Ishikawa (cell line): ENCODE measurements at regions not wholly inside any gene's neighbourhood (a gene's known extent, or its start where the extent isn't known, plus 50 kb on each side); places are given as distances from the start of the nearest gene placed in this dataset.

Experiments
- CREB1 ChIP-seq: IDR thresholded peaks from 2 replicates; pipeline ENCODE4 v1.6.1; 2012; ENCODE audit warnings: low read depth
- EP300 ChIP-seq: IDR thresholded peaks from 2 replicates; pipeline ENCODE4 v1.6.1; 2012; ENCODE audit warnings: borderline replicate concordance
- RAD21 ChIP-seq: IDR thresholded peaks from 2 replicates; pipeline ENCODE4 v1.6.1; 2012; ENCODE audit warnings: low read depth
- REST ChIP-seq: IDR thresholded peaks from 2 replicates; pipeline ENCODE4 v1.6.1; 2012; ENCODE audit warnings: low read depth, mild to moderate bottlenecking
- TEAD4 ChIP-seq: IDR thresholded peaks from 2 replicates; pipeline ENCODE4 v1.6.1; 2012
- ZBTB7A ChIP-seq: IDR thresholded peaks from 2 replicates; pipeline ENCODE4 v1.6.1; 2012; ENCODE audit warnings: low read depth
- TF ChIP-seq, protein P1 (sequence below): IDR thresholded peaks from 2 replicates; pipeline ENCODE4 v1.6.1; 2012

- TF ChIP-seq ZBTB7A (no peak), TEAD4 (no peak), EP300 (no peak), RAD21 (no peak), CREB1 (no peak), REST (no peak)
- TF ChIP-seq, protein P1, sequence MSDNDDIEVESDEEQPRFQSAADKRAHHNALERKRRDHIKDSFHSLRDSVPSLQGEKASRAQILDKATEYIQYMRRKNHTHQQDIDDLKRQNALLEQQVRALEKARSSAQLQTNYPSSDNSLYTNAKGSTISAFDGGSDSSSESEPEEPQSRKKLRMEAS: no peak
Measured at GRCh38 chr2:78589871-78590270, 435.6 kb upstream of the REG3G start.
